H1 (cell line): ENCODE measurements at regions not wholly inside any gene's neighbourhood (a gene's known extent, or its start where the extent isn't known, plus 50 kb on each side); places are given as distances from the start of the nearest gene placed in this dataset.
A peak's percentile ranks its signal among the peaks of the same experiment; 100 is the strongest.

ENCODE experiments used
- CTCF ChIA-PET: fragments of 300-600 bp; sonication (Branson Sonifier 250); formaldehyde crosslinking; loops from one replicate; lab custom pipeline; 2021; ENCODE audit not compliant: partially characterized antibody; lab: Charles Lee
- POLR2A ChIA-PET: fragments of 300-600 bp; sonication (Branson Sonifier 250); formaldehyde crosslinking; loops from one replicate; lab custom pipeline; 2021; ENCODE audit warnings: inconsistent platforms; ENCODE audit not compliant: partially characterized antibody; lab: Charles Lee
- DNase-seq, 2 experiments: peaks; one replicate each; pipeline versions ENCODE4 v3.0.0 to v3.0.0-alpha.2; 2010 to 2022; ENCODE audit warnings: low spot score in 2 of 2, low read depth in 1 of 2, mixed read lengths in 1 of 2
- FAIRE-seq: peaks from 2 replicates; lab custom pipeline; 2011; peaks lifted over from hg19 to GRCh38; lab: Jason Lieb, UNC
- H2AFZ ChIP-seq: 2 replicates; pipeline ENCODE4 v1.8.1; 2012; ENCODE audit warnings: low read length, inconsistent platforms
- H2AK5ac ChIP-seq: 2 replicates; pipeline ENCODE4 v1.6.1; 2013; ENCODE audit warnings: low read depth, low read length
- H2BK120ac ChIP-seq: replicated peaks from 2 replicates; pipeline ENCODE3; 2013; ENCODE audit warnings: low read depth, low read length, inconsistent platforms
- H2BK12ac ChIP-seq: 2 replicates; pipeline ENCODE4 v1.6.1; 2013; ENCODE audit warnings: low read depth, low read length
- H2BK15ac ChIP-seq: 2 replicates; pipeline ENCODE4 v1.6.1; 2013; ENCODE audit warnings: low read length
- H2BK20ac ChIP-seq: 2 replicates; pipeline ENCODE4 v1.6.1; 2013; ENCODE audit warnings: low read length
- H2BK5ac ChIP-seq: 2 replicates; pipeline ENCODE4 v1.6.1; 2013; ENCODE audit warnings: low read depth, low read length
- H3K14ac ChIP-seq: 2 replicates; pipeline ENCODE4 v1.6.1; 2013; ENCODE audit warnings: inconsistent platforms; ENCODE audit not compliant: insufficient read length
- H3K18ac ChIP-seq: 2 replicates; pipeline ENCODE4 v1.6.1; 2013; ENCODE audit warnings: low read length; ENCODE audit errors: extremely low read depth
- H3K23ac ChIP-seq: 2 replicates; pipeline ENCODE4 v1.6.1; 2013; ENCODE audit warnings: inconsistent platforms; ENCODE audit not compliant: insufficient read length
- H3K23me2 ChIP-seq: 2 replicates; pipeline ENCODE4 v1.6.1; 2013; ENCODE audit warnings: low read depth, low read length
- H3K27ac ChIP-seq: 2 replicates; pipeline ENCODE4 v1.6.1; 2011; ENCODE audit warnings: low read depth, low read length, inconsistent platforms
- H3K27me3 ChIP-seq, 4 experiments: replicated peaks in 1 of 4; 1 replicate in 1 of 4; 2 replicates in 3 of 4; pipeline versions ENCODE4 v1.6.1 to v1.8.1; 2011 to 2013; ENCODE audit warnings: low read length in 3 of 4, mild to moderate bottlenecking in 3 of 4, inconsistent platforms in 2 of 4, mixed read lengths in 2 of 4, moderate library complexity in 1 of 4; ENCODE audit not compliant: control insufficient read depth in 3 of 4, insufficient read depth in 3 of 4; ENCODE audit errors: extremely low read depth in 1 of 4
- H3K36me3 ChIP-seq, 4 experiments: 2 replicates each; pipeline versions ENCODE4 v1.6.1 to v1.8.1; 2011 to 2013; ENCODE audit warnings: mild to moderate bottlenecking in 4 of 4, low read length in 3 of 4, moderate library complexity in 2 of 4, control low read depth in 1 of 4, inconsistent platforms in 1 of 4; ENCODE audit not compliant: insufficient read depth in 4 of 4, control insufficient read depth in 2 of 4
- H3K4ac ChIP-seq: replicated peaks from 2 replicates; pipeline ENCODE3; 2013; ENCODE audit warnings: low read length, low read depth, mixed read lengths, inconsistent platforms; ENCODE audit not compliant: insufficient read length
- H3K4me1 ChIP-seq, 4 experiments: replicated peaks in 1 of 4; 1 replicate in 1 of 4; 2 replicates in 3 of 4; pipeline versions ENCODE4 v1.6.1 to v1.8.1; 2011 to 2013; ENCODE audit warnings: low read length in 3 of 4, inconsistent platforms in 2 of 4, mixed read lengths in 1 of 4; ENCODE audit not compliant: insufficient read depth in 4 of 4, control insufficient read depth in 3 of 4
- H3K4me2 ChIP-seq, 2 experiments: 2 replicates each; pipeline versions ENCODE4 v1.6.1 to v1.8.1; 2011 to 2013; ENCODE audit warnings: low read depth in 2 of 2, low read length in 2 of 2, control low read depth in 1 of 2, inconsistent platforms in 1 of 2, mild to moderate bottlenecking in 1 of 2; ENCODE audit not compliant: insufficient read depth in 1 of 2
- H3K4me3 ChIP-seq, 4 experiments: fragments of 200-600, 300-600 bp in 1 of 4; sonication (generic), shearing (Covaris generic), sonication (Bioruptor Twin) in 1 of 4; 2 replicates each; pipeline versions ENCODE4 v1.5.1 to v1.8.1; 2011 to 2016; ENCODE audit warnings: low read length in 4 of 4, low read depth in 3 of 4, control low read depth in 2 of 4, inconsistent platforms in 2 of 4, mild to moderate bottlenecking in 2 of 4, mixed read lengths in 1 of 4, moderate library complexity in 1 of 4; ENCODE audit not compliant: insufficient read depth in 2 of 4; ENCODE audit errors: extremely low read depth in 1 of 4
- H3K56ac ChIP-seq: replicated peaks from 2 replicates; pipeline ENCODE3; 2013; ENCODE audit warnings: low read depth, mild to moderate bottlenecking, mixed read lengths, low read length, inconsistent platforms; ENCODE audit not compliant: insufficient read length
- H3K79me1 ChIP-seq: 2 replicates; pipeline ENCODE4 v1.6.1; 2013; ENCODE audit warnings: low read depth, low read length, control low read depth
- H3K79me2 ChIP-seq, 2 experiments: 2 replicates each; pipeline versions ENCODE4 v1.6.1 to v1.8.1; 2012 to 2013; ENCODE audit warnings: low read length in 2 of 2, mild to moderate bottlenecking in 2 of 2, inconsistent platforms in 1 of 2; ENCODE audit not compliant: insufficient read depth in 2 of 2, control insufficient read depth in 1 of 2
- H3K9ac ChIP-seq, 4 experiments: replicated peaks in 1 of 4; 1 replicate in 1 of 4; 2 replicates in 3 of 4; pipeline versions ENCODE4 v1.6.1 to v1.8.1; 2011 to 2013; ENCODE audit warnings: low read depth in 3 of 4, low read length in 3 of 4, control low read depth in 2 of 4, mild to moderate bottlenecking in 2 of 4, moderate library complexity in 2 of 4, inconsistent platforms in 1 of 4; ENCODE audit errors: extremely low read depth in 1 of 4
- H3K9me3 ChIP-seq, 2 experiments: 2 replicates each; pipeline versions ENCODE4 v1.6.1 to v1.8.1; 2012 to 2013; ENCODE audit warnings: mild to moderate bottlenecking in 2 of 2, moderate library complexity in 2 of 2, control low read depth in 1 of 2, inconsistent platforms in 1 of 2, low read depth in 1 of 2, low read length in 1 of 2, mixed read lengths in 1 of 2; ENCODE audit not compliant: insufficient read depth in 2 of 2
- H4K20me1 ChIP-seq, 2 experiments: replicated peaks in 1 of 2; 2 replicates each; pipeline versions ENCODE3 to v1.8.1; 2011 to 2013; ENCODE audit warnings: inconsistent platforms in 2 of 2, low read length in 2 of 2, mild to moderate bottlenecking in 1 of 2; ENCODE audit not compliant: insufficient read depth in 2 of 2, control insufficient read depth in 1 of 2
- H4K5ac ChIP-seq: 2 replicates; pipeline ENCODE4 v1.6.1; 2013; ENCODE audit warnings: low read length, low read depth, mixed read lengths, inconsistent platforms; ENCODE audit not compliant: insufficient read length
- H4K8ac ChIP-seq: 2 replicates; pipeline ENCODE4 v1.8.0; 2013; ENCODE audit warnings: mild to moderate bottlenecking, moderate library complexity, low read length, inconsistent platforms; ENCODE audit not compliant: insufficient read depth; ENCODE audit errors: extremely low read depth
- H4K91ac ChIP-seq: replicated peaks from 2 replicates; pipeline ENCODE3; 2013; ENCODE audit warnings: low read length, mixed read lengths, inconsistent platforms; ENCODE audit not compliant: insufficient read length
- CHD1 ChIP-seq: IDR thresholded peaks from 2 replicates; pipeline ENCODE4 v1.6.1; 2012; ENCODE audit warnings: low read depth, low read length, improper control_type of control experiment
- EZH2 ChIP-seq: fragments of 200-600 bp; sonication (generic); IDR thresholded peaks from 2 replicates; pipeline ENCODE4 v1.7.1; 2012; ENCODE audit warnings: low read depth, mild to moderate bottlenecking, moderate library complexity, low read length, inconsistent platforms; ENCODE audit not compliant: severe bottlenecking
- SRF ChIP-seq: IDR thresholded peaks from 2 replicates; pipeline ENCODE4 v1.6.1; 2011; ENCODE audit warnings: mild to moderate bottlenecking, low read depth, low read length, moderate library complexity
- WGBS, 2 experiments: shearing (Covaris generic) in 1 of 2; methylation state at CpG; one replicate each; pipeline versions ENCODE4 v1.1.6 to v1.1.7; 2013 to 2015; ENCODE audit warnings: low lambda C conversion rate in 2 of 2, mixed read lengths in 2 of 2, inconsistent platforms in 1 of 2, low coverage in 1 of 2, missing lambda C conversion rate in 1 of 2; ENCODE audit not compliant: insufficient replicate concordance in 2 of 2, insufficient coverage in 1 of 2, insufficient read length in 1 of 2; ENCODE audit errors: extremely low coverage in 1 of 2, missing lambda C conversion rate in 1 of 2; 5-methylcytosine and 5-hydroxymethylcytosine counted together

DNA sequence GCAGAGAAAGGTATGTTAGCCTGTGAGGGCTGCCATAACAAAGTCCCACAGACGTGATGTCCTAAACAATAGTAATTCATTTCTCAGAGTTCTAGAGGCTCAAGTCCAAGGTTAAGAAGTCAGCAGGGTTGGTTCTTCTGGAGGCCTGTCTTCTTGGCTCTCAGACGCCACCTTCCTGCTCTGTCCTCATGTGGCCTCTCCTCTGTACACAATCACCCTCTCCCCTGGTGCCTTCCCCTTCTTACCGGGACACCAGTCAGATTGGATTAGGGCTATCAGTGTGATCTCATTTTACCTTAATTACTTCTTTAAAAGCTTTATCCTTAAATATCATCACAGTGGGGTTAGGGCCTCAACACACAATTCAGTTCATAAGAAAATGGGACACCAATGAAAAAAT, 860.5 kb downstream of the RNF144A start:
- no peaks in the 10 kb centered on the region for H3K36me3 ChIP-seq
- peak overlapping the region; percentile 60; the same call in 1 of the 2 replicates for H2BK12ac ChIP-seq
- ChIA-PET CTCF (no interaction called here), POLR2A (no interaction called here)
- no peak overlapping the region for H3K4me3 ChIP-seq
- no peaks in the 10 kb centered on the region for H3K27me3 ChIP-seq
- H2BK120ac ChIP-seq, result no peak overlapping the region
- H3K27ac ChIP-seq, result no peak overlapping the region
- no peak overlapping the region for H3K56ac ChIP-seq
- no peak overlapping the region for H3K18ac ChIP-seq
- H3K14ac ChIP-seq, result no peak overlapping the region
- DNase-seq (no peak), FAIRE-seq (no peak)
- H3K4me1 ChIP-seq, result peaks cover 2 to 10% (median 3%) of the 10 kb centered on the region in 4 experiments; a peak in 5 of 7 replicates
- H2BK15ac ChIP-seq, result no peak overlapping the region
- H4K20me1 ChIP-seq, result no peaks in the 10 kb centered on the region
- no peaks in the 10 kb centered on the region for H3K79me1 ChIP-seq
- H4K5ac ChIP-seq, result no peak overlapping the region
- no peak overlapping the region for H2BK20ac ChIP-seq
- no peak overlapping the region for H3K23ac ChIP-seq
- no peak overlapping the region; the same call in 1 of the 2 replicates for H2AK5ac ChIP-seq
- no peaks in the 10 kb centered on the region for H3K23me2 ChIP-seq
- no peak overlapping the region for H3K4me2 ChIP-seq
- no peak overlapping the region for H2AFZ ChIP-seq
- H3K4ac ChIP-seq, result no peak overlapping the region
- no peak overlapping the region for H4K91ac ChIP-seq
- H3K9ac ChIP-seq, result no peak overlapping the region
- H3K79me2 ChIP-seq, result no peaks in the 10 kb centered on the region
- no peak overlapping the region for H4K8ac ChIP-seq
- H2BK5ac ChIP-seq, result no peak overlapping the region
- 93% methylated on average over 3 of the region's 3 CpGs; no CpG with 5 or more reads in 1 of the 2 experiments for WGBS, 2 experiments
- H3K9me3 ChIP-seq, result no peaks in the 10 kb centered on the region; a peak in 1 of 4 replicates
- TF ChIP-seq EZH2 (no peak), CHD1 (no peak), SRF (no peak)
